Esophagus squamous epithelium (tissue), 5 donors: ENCODE measurements at regions not wholly inside any gene's neighbourhood (a gene's known extent, or its start where the extent isn't known, plus 50 kb on each side); places are given as distances from the start of the nearest gene placed in this dataset.

Source experiments
- DNase-seq: peaks from one replicate; lab custom pipeline; 2025; lab: John Stamatoyannopoulos, UW
- H3K27ac ChIP-seq, 4 donors: fragments of 200-600 bp; sonication (generic); one replicate each; pipeline ENCODE4 v1.5.1; 2016 to 2019; ENCODE audit warnings: mild to moderate bottlenecking in 1 of 4
- H3K27me3 ChIP-seq, 4 donors: fragments of 200-600 bp; sonication (generic); 1 replicate in 3 of 4; 2 replicates in 1 of 4; pipeline versions ENCODE4 v1.5.1 to v1.6.0; 2017 to 2021; ENCODE audit warnings: antibody characterized with exemption in 1 of 4
- H3K36me3 ChIP-seq, 3 donors: fragments of 200-600 bp; sonication (generic); one replicate each; pipeline ENCODE4 v1.5.1; 2016 to 2019
- H3K4me1 ChIP-seq, 3 donors: fragments of 200-600 bp; sonication (generic); one replicate each; pipeline ENCODE4 v1.5.1; 2017 to 2019
- H3K4me3 ChIP-seq, 4 donors: fragments of 200-600 bp; sonication (generic); 1 replicate in 3 of 4; 2 replicates in 1 of 4; pipeline ENCODE4 v1.5.1; 2016 to 2019; ENCODE audit warnings: mild to moderate bottlenecking in 2 of 4, moderate library complexity in 1 of 4
- H3K9me3 ChIP-seq, 3 donors: fragments of 200-600 bp; sonication (generic); one replicate each; pipeline ENCODE4 v1.5.1; 2016 to 2019
- CTCF ChIP-seq, 6 experiments: fragments of 450-650 bp in 4 of 6; fragments of 200-600 bp in 2 of 6; sonication (generic) in 2 of 6; IDR thresholded peaks; one replicate each; pipeline ENCODE4 v1.5.1; 2016 to 2019; ENCODE audit warnings: antibody characterized with exemption in 6 of 6, mild to moderate bottlenecking in 4 of 6, moderate library complexity in 4 of 6
- POLR2A ChIP-seq, 4 donors: fragments of 450-650 bp; IDR thresholded peaks; one replicate each; pipeline ENCODE4 v1.6.1; 2017; ENCODE audit warnings: antibody characterized with exemption in 4 of 4, mild to moderate bottlenecking in 4 of 4, moderate library complexity in 3 of 4
- WGBS, 2 donors: methylation state at CpG; one replicate each; pipeline ENCODE4 v1.1.5; 2018; 5-methylcytosine and 5-hydroxymethylcytosine counted together
- intact Hi-C: fragments of 100-400 bp; cut with DNase I; formaldehyde crosslinking; loops from one replicate; pipeline ENCODE4 v1.15.0; 2022
- donor health status: DM: yes; HTN: yes; CAD: no.

- Histone ChIP-seq H3K27ac (no peak overlapping the region), H3K27me3 (no peaks in the 10 kb centered on the region), H3K4me1 (peaks cover 0 to 13% (median 8%) of the 10 kb centered on the region in 3 donors), H3K4me3 (no peak overlapping the region), H3K36me3 (peaks cover 0 to 67% (median 0%) of the 10 kb centered on the region in 3 donors), H3K9me3 (no peaks in the 10 kb centered on the region)
- WGBS, 2 donors = 93 to 94% methylated on average over 4 of the region's 4 CpGs
- DNase-seq = no peak
- intact Hi-C loops = no loop called here
- TF ChIP-seq CTCF (IDR thresholded peaks at IDR 0.05) = no peak
- no peak for TF ChIP-seq POLR2A (IDR thresholded peaks at IDR 0.05)
Observed at GRCh38 chr5:124639095-124639665, 107.3 kb downstream of the ZNF608 start.

- H3K36me3 ChIP-seq = peaks cover 0 to 48% (median 0%) of the 10 kb centered on the region in 3 donors
- intact Hi-C loops = no loop called here
- no peak for DNase-seq
Observed at GRCh38 chr5:124637011-124637410, 109.4 kb downstream of the ZNF608 start.

GRCh38 chr5:124634741-124635323 lies 111.6 kb downstream of the ZNF608 start:
- intact Hi-C loops = no loop called here
- no peak for DNase-seq
- Histone ChIP-seq H3K9me3 (no peaks in the 10 kb centered on the region), H3K36me3 (peaks cover 0 to 32% (median 0%) of the 10 kb centered on the region in 3 donors), H3K27ac (no peak overlapping the region), H3K4me1 (peaks cover 0 to 16% (median 8%) of the 10 kb centered on the region in 3 donors), H3K27me3 (no peaks in the 10 kb centered on the region), H3K4me3 (no peak overlapping the region)
- TF ChIP-seq POLR2A (IDR thresholded peaks at IDR 0.05) (no peak), CTCF (IDR thresholded peaks at IDR 0.05) (no peak)
- WGBS, 2 donors = 38 to 48% methylated on average over 3 of the region's 3 CpGs

More at GRCh38 chr5:124637011-124637410, 109.4 kb downstream of the ZNF608 start:
- Histone ChIP-seq H3K4me3 (no peak overlapping the region), H3K27ac (no peak overlapping the region), H3K27me3 (no peaks in the 10 kb centered on the region), H3K9me3 (no peaks in the 10 kb centered on the region), H3K4me1 (peaks cover 0 to 16% (median 8%) of the 10 kb centered on the region in 3 donors)
- WGBS, 2 donors = 84 to 93% methylated on average over 3 of the region's 3 CpGs
- TF ChIP-seq CTCF (IDR thresholded peaks at IDR 0.05) (no peak), POLR2A (IDR thresholded peaks at IDR 0.05) (no peak)

- Histone ChIP-seq H3K9me3 (no peaks in the 10 kb centered on the region), H3K4me1 (peaks cover 0 to 16% (median 8%) of the 10 kb centered on the region in 3 donors), H3K4me3 (no peak overlapping the region), H3K36me3 (peaks cover 0 to 28% (median 0%) of the 10 kb centered on the region in 3 donors), H3K27ac (no peak overlapping the region), H3K27me3 (no peaks in the 10 kb centered on the region)
- DNase-seq = no peak
- no peak for TF ChIP-seq CTCF (IDR thresholded peaks at IDR 0.05)
- TF ChIP-seq POLR2A (IDR thresholded peaks at IDR 0.05) = no peak
- 0 to 13% methylated on average over 1 of the region's 1 CpG for WGBS, 2 donors
- intact Hi-C loops = no loop called here
Observed at GRCh38 chr5:124634228-124634739, 112.2 kb downstream of the ZNF608 start.

GRCh38 chr5:124633209-124633608 lies 113.2 kb downstream of the ZNF608 start:
- DNase-seq = no peak
- TF ChIP-seq CTCF (IDR thresholded peaks at IDR 0.05) (no peak), POLR2A (IDR thresholded peaks at IDR 0.05) (no peak)
- Histone ChIP-seq H3K27me3 (no peaks in the 10 kb centered on the region), H3K27ac (no peak overlapping the region), H3K36me3 (peaks cover 0 to 17% (median 0%) of the 10 kb centered on the region in 3 donors), H3K4me1 (peaks cover 0 to 26% (median 8%) of the 10 kb centered on the region in 3 donors), H3K4me3 (no peak overlapping the region), H3K9me3 (no peaks in the 10 kb centered on the region)
- intact Hi-C loops = no loop called here
- WGBS, 2 donors = 91 to 97% methylated on average over 5 of the region's 5 CpGs
